HEK293 (cell line): ENCODE measurements at regions not wholly inside any gene's neighbourhood (a gene's known extent, or its start where the extent isn't known, plus 50 kb on each side); places are given as distances from the start of the nearest gene placed in this dataset.

Source experiments
- CTCF ChIA-PET: fragments of 350-600 bp; formaldehyde crosslinking; extraction: SDS; loops from one replicate; lab custom pipeline; 2021; ENCODE audit warnings: antibody characterized with exemption; lab: Yijun Ruan, JAX
- POLR2A ChIA-PET: fragments of 300-600 bp; formaldehyde crosslinking; extraction: SDS; loops from one replicate; lab custom pipeline; 2020; ENCODE audit warnings: antibody characterized with exemption, inconsistent platforms; lab: Yijun Ruan, JAX
- H3K27ac ChIP-seq: fragments of 200-500 bp; sonication (Bioruptor generic); 2 replicates; pipeline ENCODE4 v1.5.1; 2014; ENCODE audit warnings: low read depth, low read length, control low read depth, inconsistent platforms; ENCODE audit errors: extremely low read depth
- H3K36me3 ChIP-seq, 2 experiments: fragments of 200-500 bp in 1 of 2; sonication (Bioruptor generic) in 1 of 2; 1 replicate in 1 of 2; 2 replicates in 1 of 2; pipeline ENCODE4 v1.5.1; 2014 to 2017; ENCODE audit warnings: inconsistent platforms in 2 of 2, low read length in 2 of 2; ENCODE audit not compliant: control insufficient read depth in 2 of 2, insufficient read depth in 1 of 2
- H3K4me1 ChIP-seq: fragments of 200-500 bp; sonication (Bioruptor generic); 2 replicates; pipeline ENCODE4 v1.5.1; 2014; ENCODE audit warnings: mild to moderate bottlenecking, low read length, inconsistent platforms; ENCODE audit not compliant: control insufficient read depth, insufficient read depth
- H3K4me3 ChIP-seq: 2 replicates; pipeline ENCODE4 v1.5.1; 2011; ENCODE audit warnings: low read depth, mild to moderate bottlenecking, control low read depth, low read length, moderate library complexity
- H3K9me3 ChIP-seq: fragments of 200-500 bp; sonication (Bioruptor generic); 2 replicates; pipeline ENCODE4 v1.5.1; 2014; ENCODE audit warnings: low read depth, low read length, inconsistent platforms; ENCODE audit not compliant: control insufficient read depth, insufficient read depth
- GLIS1 ChIP-seq: fragments of 450-650 bp; formaldehyde crosslinking; IDR thresholded peaks from 2 replicates; pipeline ENCODE4 v1.5.1; 2016; ENCODE audit warnings: missing biosample characterization, missing genetic modification characterization
- KLF8 ChIP-seq: fragments of 450-650 bp; formaldehyde crosslinking; IDR thresholded peaks from 2 replicates; pipeline ENCODE4 v1.5.1; 2016; ENCODE audit warnings: missing biosample characterization, missing genetic modification characterization
- SCRT1 ChIP-seq: fragments of 450-650 bp; formaldehyde crosslinking; IDR thresholded peaks from 2 replicates; pipeline ENCODE4 v1.5.1; 2016; ENCODE audit warnings: missing biosample characterization, missing genetic modification characterization, borderline replicate concordance
- ZFHX2 ChIP-seq: fragments of 450-650 bp; formaldehyde crosslinking; conservative IDR thresholded peaks from 2 replicates; pipeline ENCODE4 v1.5.1; 2016; ENCODE audit warnings: missing biosample characterization, missing genetic modification characterization
- ZFP69B ChIP-seq: fragments of 450-650 bp; formaldehyde crosslinking; IDR thresholded peaks from 2 replicates; pipeline ENCODE4 v1.5.1; 2016; ENCODE audit warnings: missing biosample characterization, missing genetic modification characterization
- ZNF114 ChIP-seq: fragments of 450-650 bp; formaldehyde crosslinking; IDR thresholded peaks from 2 replicates; pipeline ENCODE4 v1.5.0; 2017; ENCODE audit warnings: missing biosample characterization, missing genetic modification characterization
- ZNF138 ChIP-seq: fragments of 450-650 bp; formaldehyde crosslinking; IDR thresholded peaks from 2 replicates; pipeline ENCODE4 v1.5.1; 2016; ENCODE audit warnings: missing biosample characterization, missing genetic modification characterization, borderline replicate concordance
- ZNF211 ChIP-seq: fragments of 450-650 bp; formaldehyde crosslinking; IDR thresholded peaks from 2 replicates; pipeline ENCODE4 v1.5.1; 2016; ENCODE audit warnings: low read depth, missing biosample characterization, missing genetic modification characterization
- ZNF274 ChIP-seq, 2 experiments: fragments of 200-500 bp in 1 of 2; fragments of 450-650 bp in 1 of 2; sonication (Bioruptor generic) in 1 of 2; formaldehyde crosslinking in 1 of 2; IDR thresholded peaks; 2 replicates each; pipeline versions ENCODE4 v1.5.1 to v1.6.1; 2014 to 2016; ENCODE audit warnings: borderline replicate concordance in 1 of 2, inconsistent platforms in 1 of 2, low read length in 1 of 2, missing biosample characterization in 1 of 2, missing genetic modification characterization in 1 of 2
- ZNF324 ChIP-seq: fragments of 450-650 bp; formaldehyde crosslinking; IDR thresholded peaks from 2 replicates; pipeline ENCODE4 v1.5.1; 2016; ENCODE audit warnings: missing biosample characterization, missing genetic modification characterization
- ZNF473 ChIP-seq: fragments of 450-650 bp; formaldehyde crosslinking; IDR thresholded peaks from 2 replicates; pipeline ENCODE4 v1.5.1; 2017; ENCODE audit warnings: missing biosample characterization, missing genetic modification characterization
- ZNF549 ChIP-seq: fragments of 450-650 bp; IDR thresholded peaks from 2 replicates; pipeline ENCODE4 v1.5.1; 2018; ENCODE audit warnings: missing biosample characterization, missing genetic modification characterization, mild to moderate bottlenecking, inconsistent platforms, moderate library complexity
- ZNF560 ChIP-seq: fragments of 450-650 bp; formaldehyde crosslinking; IDR thresholded peaks from 2 replicates; pipeline ENCODE4 v1.5.1; 2017; ENCODE audit warnings: missing biosample characterization, missing genetic modification characterization, borderline replicate concordance
- ZNF664 ChIP-seq: fragments of 450-650 bp; formaldehyde crosslinking; IDR thresholded peaks from 2 replicates; pipeline ENCODE4 v1.5.1; 2016; ENCODE audit warnings: missing biosample characterization, missing genetic modification characterization
- ZNF707 ChIP-seq: fragments of 450-650 bp; formaldehyde crosslinking; IDR thresholded peaks from 2 replicates; pipeline ENCODE4 v1.5.1; 2016; ENCODE audit warnings: missing biosample characterization, missing genetic modification characterization
- ZNF777 ChIP-seq: fragments of 450-650 bp; formaldehyde crosslinking; IDR thresholded peaks from 2 replicates; pipeline ENCODE4 v1.5.1; 2017; ENCODE audit warnings: missing biosample characterization, missing genetic modification characterization, borderline replicate concordance
- ZNF830 ChIP-seq: fragments of 450-650 bp; IDR thresholded peaks from 2 replicates; pipeline ENCODE4 v1.5.0; 2018; ENCODE audit warnings: missing biosample characterization, missing genetic modification characterization, low read depth, mild to moderate bottlenecking, moderate library complexity
- TF ChIP-seq, protein P1 (sequence below): fragments of 450-650 bp; formaldehyde crosslinking; IDR thresholded peaks from 2 replicates; pipeline ENCODE4 v1.5.1; 2016; ENCODE audit warnings: missing biosample characterization, missing genetic modification characterization, borderline replicate concordance
- TF ChIP-seq, protein P2 (sequence below): fragments of 450-650 bp; IDR thresholded peaks from 2 replicates; pipeline ENCODE4 v1.5.1; 2018; ENCODE audit warnings: missing biosample characterization, missing genetic modification characterization

GRCh38 chr9:16150501-16150900, 597.7 kb downstream of the CCDC171 start (continued):
- TF ChIP-seq, protein P1, sequence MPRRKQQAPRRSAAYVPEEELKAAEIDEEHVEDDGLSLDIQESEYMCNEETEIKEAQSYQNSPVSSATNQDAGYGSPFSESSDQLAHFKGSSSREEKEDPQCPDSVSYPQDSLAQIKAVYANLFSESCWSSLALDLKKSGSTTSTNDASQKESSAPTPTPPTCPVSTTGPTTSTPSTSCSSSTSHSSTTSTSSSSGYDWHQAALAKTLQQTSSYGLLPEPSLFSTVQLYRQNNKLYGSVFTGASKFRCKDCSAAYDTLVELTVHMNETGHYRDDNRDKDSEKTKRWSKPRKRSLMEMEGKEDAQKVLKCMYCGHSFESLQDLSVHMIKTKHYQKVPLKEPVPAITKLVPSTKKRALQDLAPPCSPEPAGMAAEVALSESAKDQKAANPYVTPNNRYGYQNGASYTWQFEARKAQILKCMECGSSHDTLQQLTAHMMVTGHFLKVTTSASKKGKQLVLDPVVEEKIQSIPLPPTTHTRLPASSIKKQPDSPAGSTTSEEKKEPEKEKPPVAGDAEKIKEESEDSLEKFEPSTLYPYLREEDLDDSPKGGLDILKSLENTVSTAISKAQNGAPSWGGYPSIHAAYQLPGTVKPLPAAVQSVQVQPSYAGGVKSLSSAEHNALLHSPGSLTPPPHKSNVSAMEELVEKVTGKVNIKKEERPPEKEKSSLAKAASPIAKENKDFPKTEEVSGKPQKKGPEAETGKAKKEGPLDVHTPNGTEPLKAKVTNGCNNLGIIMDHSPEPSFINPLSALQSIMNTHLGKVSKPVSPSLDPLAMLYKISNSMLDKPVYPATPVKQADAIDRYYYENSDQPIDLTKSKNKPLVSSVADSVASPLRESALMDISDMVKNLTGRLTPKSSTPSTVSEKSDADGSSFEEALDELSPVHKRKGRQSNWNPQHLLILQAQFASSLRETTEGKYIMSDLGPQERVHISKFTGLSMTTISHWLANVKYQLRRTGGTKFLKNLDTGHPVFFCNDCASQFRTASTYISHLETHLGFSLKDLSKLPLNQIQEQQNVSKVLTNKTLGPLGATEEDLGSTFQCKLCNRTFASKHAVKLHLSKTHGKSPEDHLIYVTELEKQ = no peak
- TF ChIP-seq ZNF707 (no peak), ZNF473 (tag by site-specific recombination) (no peak)

DNA sequence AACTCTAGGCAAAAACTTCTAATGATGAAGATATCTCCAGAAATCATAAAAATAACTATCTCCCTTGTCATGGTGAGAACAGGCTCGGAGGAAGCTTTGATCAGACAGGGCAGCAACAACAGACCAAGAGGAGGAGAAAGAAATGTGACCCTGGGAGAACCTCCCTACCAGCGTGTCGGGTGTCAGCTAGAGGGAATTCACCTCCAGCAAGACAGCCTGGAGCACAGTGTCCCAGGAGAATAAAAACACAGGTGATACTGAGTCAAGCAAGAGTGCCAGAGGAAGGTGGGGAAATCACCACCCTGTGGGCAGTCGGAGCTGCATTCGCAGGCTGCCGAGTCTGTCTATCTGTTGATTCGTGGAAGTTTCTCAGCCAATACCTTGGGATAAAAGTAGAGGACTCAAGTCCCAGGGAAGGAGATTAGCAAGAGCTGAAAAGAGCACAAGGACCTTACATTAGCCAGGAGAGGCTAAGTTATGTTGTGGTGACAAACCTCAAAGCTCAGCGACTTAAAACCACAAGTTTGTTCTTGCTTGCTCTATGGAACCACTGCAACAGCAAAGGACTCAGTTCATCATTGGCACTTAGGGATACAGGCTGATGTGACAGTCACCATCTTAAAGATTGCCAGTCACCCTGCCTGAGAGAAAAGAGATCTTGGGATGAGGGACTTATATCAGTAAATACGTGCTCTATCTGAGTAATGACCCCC, 598.3 kb downstream of the CCDC171 start:
- H3K27ac ChIP-seq = no peak overlapping the region
- no peak overlapping the region for H3K4me3 ChIP-seq
- CTCF ChIA-PET = interaction anchor here (0.5 to 1.8 kb wide), 3 partner anchors 13 to 574 kb away, joined by 3 to 6 read pairs (median 5); no protein-coding TSS in a partner anchor
- no peaks in the 10 kb centered on the region for H3K4me1 ChIP-seq
- POLR2A ChIA-PET = no interaction called here
- TF ChIP-seq ZNF830 (tag by site-specific recombination) = no peak
- no peak for TF ChIP-seq ZNF114 (tag by site-specific recombination)
- no peak for TF ChIP-seq ZNF274 (IDR thresholded peaks at IDR 0.05; ENCODE audit: low read length)
- no peak for TF ChIP-seq ZNF274 (tag by site-specific recombination; IDR thresholded peaks at IDR 0.05; ENCODE audit: borderline replicate concordance)
- no peak for TF ChIP-seq ZNF138
- no peak for TF ChIP-seq ZNF777 (tag by site-specific recombination)
- no peak for TF ChIP-seq KLF8 (tag by site-specific recombination)
- TF ChIP-seq ZNF549 (tag by site-specific recombination) = no peak
- no peak for TF ChIP-seq ZNF211 (tag by site-specific recombination)
- no peak for TF ChIP-seq ZFP69B (tag by site-specific recombination)
- TF ChIP-seq SCRT1 (tag by site-specific recombination) = no peak
- no peak for TF ChIP-seq ZFHX2
- no peak for TF ChIP-seq GLIS1 (tag by site-specific recombination)
- no peak for TF ChIP-seq ZNF560 (tag by site-specific recombination)
- TF ChIP-seq, protein P1 = no peak
- TF ChIP-seq ZNF324 (tag by site-specific recombination) = no peak
- TF ChIP-seq ZNF664 (tag by site-specific recombination) = no peak
- TF ChIP-seq, protein P2, sequence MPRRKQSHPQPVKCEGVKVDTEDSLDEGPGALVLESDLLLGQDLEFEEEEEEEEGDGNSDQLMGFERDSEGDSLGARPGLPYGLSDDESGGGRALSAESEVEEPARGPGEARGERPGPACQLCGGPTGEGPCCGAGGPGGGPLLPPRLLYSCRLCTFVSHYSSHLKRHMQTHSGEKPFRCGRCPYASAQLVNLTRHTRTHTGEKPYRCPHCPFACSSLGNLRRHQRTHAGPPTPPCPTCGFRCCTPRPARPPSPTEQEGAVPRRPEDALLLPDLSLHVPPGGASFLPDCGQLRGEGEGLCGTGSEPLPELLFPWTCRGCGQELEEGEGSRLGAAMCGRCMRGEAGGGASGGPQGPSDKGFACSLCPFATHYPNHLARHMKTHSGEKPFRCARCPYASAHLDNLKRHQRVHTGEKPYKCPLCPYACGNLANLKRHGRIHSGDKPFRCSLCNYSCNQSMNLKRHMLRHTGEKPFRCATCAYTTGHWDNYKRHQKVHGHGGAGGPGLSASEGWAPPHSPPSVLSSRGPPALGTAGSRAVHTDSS (tag by site-specific recombination) = no peak
- H3K36me3 ChIP-seq = no peaks in the 10 kb centered on the region
- H3K9me3 ChIP-seq = no peaks in the 10 kb centered on the region
